Suppressor macrophage treated with lipopolysaccharide for 1 hour (primary cell): ENCODE measurements at regions not wholly inside any gene's neighbourhood (a gene's known extent, or its start where the extent isn't known, plus 50 kb on each side); places are given as distances from the start of the nearest gene placed in this dataset.

Experiments
- DNase-seq, 3 donors: peaks; one replicate each; pipeline ENCODE4 v3.0.0-alpha.2; 2020 to 2022

- DNase-seq, result peak; percentile 84 to 96 (median 93)
Measured at GRCh38 chr11:123302751-123303195, 107.7 kb upstream of the CLMP start.

GRCh38 chr11:123301696-123302400, 106.8 kb upstream of the CLMP start:
- peak; percentile 69 to 82 (median 70) for DNase-seq

- peak; percentile 56 to 77 (median 70) for DNase-seq
Measured at GRCh38 chr11:123301013-123301591, 106.1 kb upstream of the CLMP start.

GRCh38 chr11:123299721-123300120, 104.7 kb upstream of the CLMP start:
- DNase-seq, result no peak

- DNase-seq, result no peak
Measured at GRCh38 chr11:123298488-123299447, 103.7 kb upstream of the CLMP start.

- no peak for DNase-seq
Measured at GRCh38 chr11:123292647-123293046, 97.6 kb upstream of the CLMP start.

- DNase-seq, result no peak
Measured at GRCh38 chr11:123291201-123291869, 96.3 kb upstream of the CLMP start.

- DNase-seq, result peak; percentile 8 to 45 (median 30)
Measured at GRCh38 chr11:123286761-123287160, 91.7 kb upstream of the CLMP start.

GRCh38 chr11:123286255-123286654, 91.2 kb upstream of the CLMP start:
- DNase-seq, result no peak

- no peak for DNase-seq
Measured at GRCh38 chr11:123284454-123284853, 89.4 kb upstream of the CLMP start.

- DNase-seq, result no peak
Measured at GRCh38 chr11:123282597-123282996, 87.5 kb upstream of the CLMP start.

- DNase-seq, result no peak
Measured at GRCh38 chr11:123273616-123274015, 78.6 kb upstream of the CLMP start.

- no peak for DNase-seq
Measured at GRCh38 chr11:123272565-123272964, 77.5 kb upstream of the CLMP start.

- no peak for DNase-seq
Measured at GRCh38 chr11:123268156-123268555, 73.1 kb upstream of the CLMP start.

GRCh38 chr11:123265951-123266350, 70.9 kb upstream of the CLMP start:
- no peak for DNase-seq

GRCh38 chr11:123264431-123264780, 69.4 kb upstream of the CLMP start:
- no peak for DNase-seq

GRCh38 chr11:123261345-123262106, 66.5 kb upstream of the CLMP start:
- DNase-seq, result peak; percentile 81 to 90 (median 85)

- DNase-seq, result peak in 2 of 3 donors; percentile 4 to 35
Measured at GRCh38 chr11:123260511-123261211, 65.6 kb upstream of the CLMP start.

GRCh38 chr11:123258877-123259276, 63.8 kb upstream of the CLMP start:
- no peak for DNase-seq

GRCh38 chr11:123257370-123257769, 62.3 kb upstream of the CLMP start:
- no peak for DNase-seq

- no peak for DNase-seq
Measured at GRCh38 chr11:123255909-123256308, 60.9 kb upstream of the CLMP start.

- DNase-seq, result no peak
Measured at GRCh38 chr11:123254357-123254756, 59.3 kb upstream of the CLMP start.
